ENCODE measurements at regions not wholly inside any gene's neighbourhood (a gene's known extent, or its start where the extent isn't known, plus 50 kb on each side); places are given as distances from the start of the nearest gene placed in this dataset.

- TF ChIP-seq POLR2AphosphoS5 (IDR thresholded peaks at IDR 0.05) (no peak), CTCF (IDR thresholded peaks at IDR 0.05) (no peak), EP300 (IDR thresholded peaks at IDR 0.05) (no peak)
These were observed 304.9 kb downstream of the TLE3 start for GRCh38 chr15:69792823-69793222.

Measured in sigmoid colon (tissue), 4 donors.